ENCODE measurements at regions not wholly inside any gene's neighbourhood (a gene's known extent, or its start where the extent isn't known, plus 50 kb on each side); places are given as distances from the start of the nearest gene placed in this dataset.

DNA sequence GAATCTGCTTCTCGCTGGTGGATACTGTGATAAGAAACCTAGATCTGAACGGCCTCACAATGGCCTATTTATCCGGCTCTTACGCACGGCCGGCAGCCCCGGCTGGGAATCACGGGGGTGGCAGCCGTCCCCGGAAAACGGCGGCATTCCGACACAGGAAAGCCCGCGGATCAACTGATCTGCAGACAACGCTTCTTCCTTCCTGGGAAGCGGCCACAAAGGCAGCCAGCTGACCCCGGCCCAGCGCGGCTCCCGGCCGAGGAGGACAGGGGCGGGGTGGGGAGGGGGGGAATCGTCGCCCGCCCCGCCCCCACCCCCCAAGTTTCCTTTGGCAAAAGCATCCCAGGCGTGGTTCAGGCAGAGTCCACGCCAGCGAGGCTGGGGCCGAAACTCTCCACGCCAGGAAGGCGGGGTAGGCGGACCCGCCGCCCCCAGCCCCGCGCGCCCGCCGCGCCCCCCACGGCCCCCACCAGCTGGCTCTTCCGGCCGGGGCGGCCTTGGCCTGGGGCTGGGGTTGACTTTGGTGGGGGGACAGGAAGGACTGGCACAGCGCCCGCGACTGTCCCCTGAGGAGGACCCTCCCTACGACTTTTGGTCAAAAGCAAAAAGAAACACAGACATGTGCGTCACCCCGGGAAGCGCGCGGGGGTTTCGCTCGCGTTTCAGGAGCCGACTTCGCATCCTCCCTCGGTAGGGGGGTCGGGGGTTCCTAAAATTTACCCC, 247.7 kb upstream of the ANKRD55 start (continued):
- TF ChIP-seq, protein P1, sequence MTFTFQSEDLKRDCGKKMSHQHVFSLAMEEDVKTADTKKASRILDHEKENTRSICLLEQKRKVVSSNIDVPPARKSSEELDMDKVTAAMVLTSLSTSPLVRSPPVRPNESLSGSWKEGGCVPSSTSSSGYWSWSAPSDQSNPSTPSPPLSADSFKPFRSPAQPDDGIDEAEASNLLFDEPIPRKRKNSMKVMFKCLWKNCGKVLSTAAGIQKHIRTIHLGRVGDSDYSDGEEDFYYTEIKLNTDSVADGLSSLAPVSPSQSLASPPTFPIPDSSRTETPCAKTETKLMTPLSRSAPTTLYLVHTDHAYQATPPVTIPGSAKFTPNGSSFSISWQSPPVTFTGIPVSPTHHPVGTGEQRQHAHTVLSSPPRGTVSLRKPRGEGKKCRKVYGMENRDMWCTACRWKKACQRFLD (CRISPR knock-in tag; IDR thresholded peaks at IDR 0.05; ENCODE audit: borderline replicate concordance): no peak
- TF ChIP-seq, protein P2, sequence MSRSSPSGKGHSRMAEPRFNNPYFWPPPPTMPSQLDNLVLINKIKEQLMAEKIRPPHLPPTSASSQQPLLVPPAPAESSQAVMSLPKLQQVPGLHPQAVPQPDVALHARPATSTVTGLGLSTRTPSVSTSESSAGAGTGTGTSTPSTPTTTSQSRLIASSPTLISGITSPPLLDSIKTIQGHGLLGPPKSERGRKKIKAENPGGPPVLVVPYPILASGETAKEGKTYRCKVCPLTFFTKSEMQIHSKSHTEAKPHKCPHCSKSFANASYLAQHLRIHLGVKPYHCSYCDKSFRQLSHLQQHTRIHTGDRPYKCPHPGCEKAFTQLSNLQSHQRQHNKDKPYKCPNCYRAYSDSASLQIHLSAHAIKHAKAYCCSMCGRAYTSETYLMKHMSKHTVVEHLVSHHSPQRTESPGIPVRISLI (CRISPR knock-in tag; IDR thresholded peaks at IDR 0.05; ENCODE audit: borderline replicate concordance): 0 out of 2 replicates have a peak, but pooled peaks have one; percentile 2
- TF ChIP-seq KDM5A (IDR thresholded peaks at IDR 0.05; ENCODE audit: borderline replicate concordance, low read length): no peak
- peak; percentile 45; the same call in 1 of the 2 replicates for TF ChIP-seq ZFY (CRISPR knock-in tag; IDR thresholded peaks at IDR 0.05)
- TF ChIP-seq, protein P3, sequence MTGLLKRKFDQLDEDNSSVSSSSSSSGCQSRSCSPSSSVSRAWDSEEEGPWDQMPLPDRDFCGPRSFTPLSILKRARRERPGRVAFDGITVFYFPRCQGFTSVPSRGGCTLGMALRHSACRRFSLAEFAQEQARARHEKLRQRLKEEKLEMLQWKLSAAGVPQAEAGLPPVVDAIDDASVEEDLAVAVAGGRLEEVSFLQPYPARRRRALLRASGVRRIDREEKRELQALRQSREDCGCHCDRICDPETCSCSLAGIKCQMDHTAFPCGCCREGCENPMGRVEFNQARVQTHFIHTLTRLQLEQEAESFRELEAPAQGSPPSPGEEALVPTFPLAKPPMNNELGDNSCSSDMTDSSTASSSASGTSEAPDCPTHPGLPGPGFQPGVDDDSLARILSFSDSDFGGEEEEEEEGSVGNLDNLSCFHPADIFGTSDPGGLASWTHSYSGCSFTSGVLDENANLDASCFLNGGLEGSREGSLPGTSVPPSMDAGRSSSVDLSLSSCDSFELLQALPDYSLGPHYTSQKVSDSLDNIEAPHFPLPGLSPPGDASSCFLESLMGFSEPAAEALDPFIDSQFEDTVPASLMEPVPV (CRISPR knock-in tag; IDR thresholded peaks at IDR 0.05): peak; percentile 23; the same call in 1 of the 2 replicates
- no peak for TF ChIP-seq ZNF747 (CRISPR knock-in tag; IDR thresholded peaks at IDR 0.05; ENCODE audit: borderline replicate concordance)
- TF ChIP-seq, protein P4, sequence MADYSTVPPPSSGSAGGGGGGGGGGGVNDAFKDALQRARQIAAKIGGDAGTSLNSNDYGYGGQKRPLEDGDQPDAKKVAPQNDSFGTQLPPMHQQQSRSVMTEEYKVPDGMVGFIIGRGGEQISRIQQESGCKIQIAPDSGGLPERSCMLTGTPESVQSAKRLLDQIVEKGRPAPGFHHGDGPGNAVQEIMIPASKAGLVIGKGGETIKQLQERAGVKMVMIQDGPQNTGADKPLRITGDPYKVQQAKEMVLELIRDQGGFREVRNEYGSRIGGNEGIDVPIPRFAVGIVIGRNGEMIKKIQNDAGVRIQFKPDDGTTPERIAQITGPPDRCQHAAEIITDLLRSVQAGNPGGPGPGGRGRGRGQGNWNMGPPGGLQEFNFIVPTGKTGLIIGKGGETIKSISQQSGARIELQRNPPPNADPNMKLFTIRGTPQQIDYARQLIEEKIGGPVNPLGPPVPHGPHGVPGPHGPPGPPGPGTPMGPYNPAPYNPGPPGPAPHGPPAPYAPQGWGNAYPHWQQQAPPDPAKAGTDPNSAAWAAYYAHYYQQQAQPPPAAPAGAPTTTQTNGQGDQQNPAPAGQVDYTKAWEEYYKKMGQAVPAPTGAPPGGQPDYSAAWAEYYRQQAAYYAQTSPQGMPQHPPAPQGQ (CRISPR knock-in tag; IDR thresholded peaks at IDR 0.05; ENCODE audit: borderline replicate concordance): no peak
- TF ChIP-seq ZSCAN29 (CRISPR knock-in tag; conservative IDR thresholded peaks at IDR 0.05): peak; percentile 79; the same call in 1 of the 2 replicates
- 0 out of 2 replicates have a peak, but pooled peaks have one; percentile 34 for TF ChIP-seq HMG20B (CRISPR knock-in tag; conservative IDR thresholded peaks at IDR 0.05)
- TF ChIP-seq HNF4A (CRISPR knock-in tag; IDR thresholded peaks at IDR 0.05): no peak
- peak; percentile 0; the same call in 1 of the 2 replicates for TF ChIP-seq ZNF772 (CRISPR knock-in tag; IDR thresholded peaks at IDR 0.05)
- TF ChIP-seq, protein P5, sequence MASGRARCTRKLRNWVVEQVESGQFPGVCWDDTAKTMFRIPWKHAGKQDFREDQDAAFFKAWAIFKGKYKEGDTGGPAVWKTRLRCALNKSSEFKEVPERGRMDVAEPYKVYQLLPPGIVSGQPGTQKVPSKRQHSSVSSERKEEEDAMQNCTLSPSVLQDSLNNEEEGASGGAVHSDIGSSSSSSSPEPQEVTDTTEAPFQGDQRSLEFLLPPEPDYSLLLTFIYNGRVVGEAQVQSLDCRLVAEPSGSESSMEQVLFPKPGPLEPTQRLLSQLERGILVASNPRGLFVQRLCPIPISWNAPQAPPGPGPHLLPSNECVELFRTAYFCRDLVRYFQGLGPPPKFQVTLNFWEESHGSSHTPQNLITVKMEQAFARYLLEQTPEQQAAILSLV (CRISPR knock-in tag; IDR thresholded peaks at IDR 0.05; ENCODE audit: borderline replicate concordance): peak; percentile 8; the same call in 1 of the 2 replicates
- peak; percentile 66 for TF ChIP-seq AGO2 (optimal IDR thresholded peaks at IDR 0.05; ENCODE audit: low read depth, low read length)
- TF ChIP-seq, protein P6, sequence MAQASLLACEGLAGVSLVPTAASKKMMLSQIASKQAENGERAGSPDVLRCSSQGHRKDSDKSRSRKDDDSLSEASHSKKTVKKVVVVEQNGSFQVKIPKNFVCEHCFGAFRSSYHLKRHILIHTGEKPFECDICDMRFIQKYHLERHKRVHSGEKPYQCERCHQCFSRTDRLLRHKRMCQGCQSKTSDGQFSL (CRISPR knock-in tag; IDR thresholded peaks at IDR 0.05): no peak; the same call in 1 of the 2 replicates
- TF ChIP-seq, protein P7, sequence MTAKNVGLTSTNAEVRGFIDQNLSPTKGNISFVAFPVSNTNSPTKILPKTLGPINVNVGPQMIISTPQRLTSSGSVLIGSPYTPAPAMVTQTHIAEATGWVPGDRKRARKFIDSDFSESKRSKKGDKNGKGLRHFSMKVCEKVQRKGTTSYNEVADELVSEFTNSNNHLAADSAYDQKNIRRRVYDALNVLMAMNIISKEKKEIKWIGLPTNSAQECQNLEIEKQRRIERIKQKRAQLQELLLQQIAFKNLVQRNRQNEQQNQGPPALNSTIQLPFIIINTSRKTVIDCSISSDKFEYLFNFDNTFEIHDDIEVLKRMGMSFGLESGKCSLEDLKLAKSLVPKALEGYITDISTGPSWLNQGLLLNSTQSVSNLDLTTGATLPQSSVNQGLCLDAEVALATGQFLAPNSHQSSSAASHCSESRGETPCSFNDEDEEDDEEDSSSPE (CRISPR knock-in tag; IDR thresholded peaks at IDR 0.05): peak; percentile 28
- no peak for TF ChIP-seq TCF7 (IDR thresholded peaks at IDR 0.05; ENCODE audit: low read depth)
- TF ChIP-seq SOX6 (IDR thresholded peaks at IDR 0.05): no peak
- peak; percentile 37 for TF ChIP-seq SOX6 (CRISPR knock-in tag; IDR thresholded peaks at IDR 0.05)
- peak; percentile 42 for TF ChIP-seq AGO1 (IDR thresholded peaks at IDR 0.05; ENCODE audit: low read depth, low read length, poor library complexity, severe bottlenecking)

All from HepG2 (cell line).